Right lobe of liver (tissue), 4 donors: ENCODE measurements at regions not wholly inside any gene's neighbourhood (a gene's known extent, or its start where the extent isn't known, plus 50 kb on each side); places are given as distances from the start of the nearest gene placed in this dataset.

Experiments
- CTCF ChIP-seq, 4 donors: fragments of 200-600 bp in 3 of 4; fragments of 450-650 bp in 1 of 4; IDR thresholded peaks; one replicate each; pipeline versions ENCODE4 v1.5.1 to v1.8.0; 2016 to 2022; ENCODE audit warnings: antibody characterized with exemption in 4 of 4, mild to moderate bottlenecking in 2 of 4
- POLR2A ChIP-seq: fragments of 450-650 bp; IDR thresholded peaks from one replicate; pipeline ENCODE4 v1.6.1; 2017; ENCODE audit warnings: antibody characterized with exemption, mild to moderate bottlenecking
- donor health status: DM: no; HTN: no; CAD: no.
- donor health status: DM: no; HTN: no; CAD: no.
- donor health status: DM: no; HTN: yes; CAD: no.

GRCh38 chr19:30711296-30711695 is 339.1 kb downstream of the ZNF536 start:
- TF ChIP-seq POLR2A (no peak), CTCF (IDR thresholded peaks at IDR 0.05) (no peak)
